IgD-negative memory B cell (primary cell): ENCODE measurements at regions not wholly inside any gene's neighbourhood (a gene's known extent, or its start where the extent isn't known, plus 50 kb on each side); places are given as distances from the start of the nearest gene placed in this dataset.

Experiments used
- H3K27ac Mint-ChIP-seq, 3 donors: one replicate each; pipeline ENCODE4 v1.8.0; 2020 to 2022; ENCODE audit warnings: mild to moderate bottlenecking in 3 of 3, mixed read lengths in 3 of 3, moderate library complexity in 1 of 3
- H3K27me3 Mint-ChIP-seq: one replicate; pipeline ENCODE4 v1.8.0; 2021; ENCODE audit warnings: mixed read lengths
- H3K36me3 Mint-ChIP-seq: one replicate; pipeline ENCODE4 v1.8.0; 2020; ENCODE audit warnings: mild to moderate bottlenecking, mixed read lengths
- H3K4me1 Mint-ChIP-seq, 3 donors: one replicate each; pipeline ENCODE4 v1.8.0; 2020 to 2022; ENCODE audit warnings: mixed read lengths in 3 of 3, mild to moderate bottlenecking in 1 of 3
- H3K4me3 Mint-ChIP-seq, 4 donors: one replicate each; pipeline ENCODE4 v1.8.0; 2020 to 2022; ENCODE audit warnings: mild to moderate bottlenecking in 4 of 4, mixed read lengths in 4 of 4, moderate library complexity in 3 of 4
- H3K9me3 Mint-ChIP-seq, 3 donors: one replicate each; pipeline ENCODE4 v1.8.0; 2020 to 2021; ENCODE audit warnings: mixed read lengths in 3 of 3, mild to moderate bottlenecking in 1 of 3

DNA sequence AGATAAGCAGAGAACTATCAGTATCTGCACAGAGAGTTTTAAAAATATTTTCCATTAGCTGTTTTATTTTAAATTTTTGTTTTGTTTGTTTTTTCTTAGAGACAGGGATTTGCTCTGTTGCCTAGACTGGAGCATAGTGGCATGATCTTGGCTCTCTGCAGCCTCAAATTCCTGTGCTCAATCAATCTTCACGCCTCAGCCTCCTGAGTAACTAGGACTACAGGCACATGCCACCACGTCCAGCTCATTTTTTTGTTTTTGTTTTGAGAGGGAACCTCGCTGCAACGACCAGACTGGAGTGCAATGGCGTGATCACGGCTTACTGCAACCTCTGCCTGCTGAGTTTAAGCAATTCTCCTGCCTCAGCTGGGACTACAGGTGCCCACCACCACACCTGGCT is 138.2 kb upstream of the LPAR1 start:
- Mint-ChIP-seq H3K4me1 (no peaks in the 10 kb centered on the region), H3K9me3 (peaks cover 0 to 7% (median 4%) of the 10 kb centered on the region in 3 donors), H3K4me3 (no peak overlapping the region), H3K36me3 (no peaks in the 10 kb centered on the region), H3K27ac (no peak overlapping the region), H3K27me3 (no peaks in the 10 kb centered on the region)

- no peak overlapping the region for H3K27ac Mint-ChIP-seq
- H3K27me3 Mint-ChIP-seq: no peaks in the 10 kb centered on the region
- H3K36me3 Mint-ChIP-seq: no peaks in the 10 kb centered on the region
- H3K9me3 Mint-ChIP-seq: peaks cover 0 to 9% (median 4%) of the 10 kb centered on the region in 3 donors
- H3K4me1 Mint-ChIP-seq: no peaks in the 10 kb centered on the region
- no peak overlapping the region for H3K4me3 Mint-ChIP-seq
These were observed 137.1 kb upstream of the LPAR1 start for GRCh38 chr9:111175350-111175749.

- Mint-ChIP-seq H3K4me1 (no peaks in the 10 kb centered on the region), H3K36me3 (peaks cover 2% of the 10 kb centered on the region), H3K4me3 (no peak overlapping the region), H3K9me3 (peaks cover 0 to 15% (median 13%) of the 10 kb centered on the region in 3 donors), H3K27ac (no peak overlapping the region), H3K27me3 (no peaks in the 10 kb centered on the region)
These were observed 129.1 kb upstream of the LPAR1 start for GRCh38 chr9:111167341-111167740.

DNA sequence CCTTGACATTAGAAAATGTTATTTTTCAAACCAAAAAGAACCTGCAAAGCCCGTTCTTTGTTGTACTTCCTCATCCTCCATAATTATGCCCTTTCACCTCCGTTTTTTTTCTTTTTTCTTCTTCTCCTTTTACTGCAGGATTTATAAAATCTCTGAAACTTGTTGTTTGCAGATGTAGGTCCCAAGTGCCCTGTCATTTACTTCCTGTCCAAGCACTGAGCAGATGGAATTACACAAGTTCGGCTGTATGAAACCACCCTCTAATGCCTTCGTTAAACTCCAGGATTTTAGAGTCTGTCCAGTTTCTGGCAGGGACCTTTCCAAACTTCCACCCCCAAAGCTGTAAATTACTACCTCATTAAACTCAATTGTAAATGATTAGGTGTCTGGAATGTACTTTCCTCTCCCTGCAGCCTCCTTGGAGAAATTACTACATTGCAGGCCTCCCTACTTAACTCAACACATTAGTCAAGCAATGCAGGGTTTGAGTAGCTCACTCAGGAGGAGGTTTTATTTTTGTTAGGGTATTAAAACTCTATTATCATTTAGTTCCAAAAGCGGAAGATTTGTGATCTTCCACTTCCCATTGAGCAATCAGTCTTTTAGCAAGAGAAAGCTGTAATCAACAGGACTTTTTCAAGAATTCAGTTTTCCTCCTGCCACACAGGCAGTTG is 125.6 kb upstream of the LPAR1 start:
- no peaks in the 10 kb centered on the region for H3K4me1 Mint-ChIP-seq
- H3K36me3 Mint-ChIP-seq: peaks cover 2% of the 10 kb centered on the region
- no peak overlapping the region for H3K4me3 Mint-ChIP-seq
- H3K27ac Mint-ChIP-seq: no peak overlapping the region
- H3K27me3 Mint-ChIP-seq: no peaks in the 10 kb centered on the region
- H3K9me3 Mint-ChIP-seq: peaks cover 2 to 13% (median 12%) of the 10 kb centered on the region in 3 donors

DNA sequence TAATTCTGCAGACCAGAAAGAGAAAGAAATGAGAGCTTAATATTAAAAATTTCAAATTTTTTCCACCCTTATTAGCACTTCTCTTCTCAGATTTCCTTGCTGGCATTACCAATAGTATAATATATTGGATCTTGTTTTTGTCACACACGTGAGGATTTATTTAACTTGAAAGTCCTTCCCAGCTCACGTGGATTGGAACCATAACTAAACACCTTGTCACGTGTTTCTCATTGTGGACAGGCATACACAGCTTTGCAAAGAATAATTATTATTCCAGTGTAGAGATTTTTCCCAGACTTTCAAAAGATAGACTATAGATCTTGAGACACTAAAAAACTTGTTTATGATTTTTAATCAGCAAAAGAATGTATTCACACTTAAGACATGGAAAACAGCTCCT is 123.8 kb upstream of the LPAR1 start:
- H3K27me3 Mint-ChIP-seq: no peaks in the 10 kb centered on the region
- no peak overlapping the region for H3K4me3 Mint-ChIP-seq
- no peaks in the 10 kb centered on the region for H3K4me1 Mint-ChIP-seq
- no peaks in the 10 kb centered on the region for H3K36me3 Mint-ChIP-seq
- no peak overlapping the region for H3K27ac Mint-ChIP-seq
- H3K9me3 Mint-ChIP-seq: peaks cover 2 to 5% (median 3%) of the 10 kb centered on the region in 3 donors

DNA sequence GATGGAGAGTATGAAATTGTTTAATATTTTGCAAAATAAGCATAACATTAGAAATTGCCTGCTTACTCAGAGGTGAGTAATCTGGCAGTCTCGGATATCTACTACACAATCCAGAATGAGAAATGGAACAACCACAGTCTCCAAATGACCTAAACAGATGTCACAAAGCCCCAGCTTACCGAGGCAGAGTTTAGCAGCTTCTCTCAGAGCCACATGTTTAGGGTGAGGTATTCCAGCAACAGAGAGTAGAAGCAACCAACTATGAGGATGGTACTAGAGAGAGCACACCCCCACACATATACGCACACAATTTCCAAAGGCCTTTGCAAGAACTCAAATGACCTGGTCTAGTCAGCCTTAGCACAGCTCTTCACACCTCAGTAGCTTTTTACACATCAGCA is 122.7 kb upstream of the LPAR1 start:
- H3K27me3 Mint-ChIP-seq: no peaks in the 10 kb centered on the region
- no peaks in the 10 kb centered on the region for H3K36me3 Mint-ChIP-seq
- no peak overlapping the region for H3K27ac Mint-ChIP-seq
- peaks cover 0 to 3% (median 2%) of the 10 kb centered on the region in 3 donors for H3K9me3 Mint-ChIP-seq
- H3K4me3 Mint-ChIP-seq: no peak overlapping the region
- H3K4me1 Mint-ChIP-seq: no peaks in the 10 kb centered on the region

GRCh38 chr9:111158999-111159398 is 120.7 kb upstream of the LPAR1 start:
- H3K4me1 Mint-ChIP-seq: no peaks in the 10 kb centered on the region
- no peak overlapping the region for H3K27ac Mint-ChIP-seq
- H3K27me3 Mint-ChIP-seq: no peaks in the 10 kb centered on the region
- H3K9me3 Mint-ChIP-seq: peaks cover 0 to 2% (median 1%) of the 10 kb centered on the region in 3 donors
- H3K4me3 Mint-ChIP-seq: no peak overlapping the region
- no peaks in the 10 kb centered on the region for H3K36me3 Mint-ChIP-seq

DNA sequence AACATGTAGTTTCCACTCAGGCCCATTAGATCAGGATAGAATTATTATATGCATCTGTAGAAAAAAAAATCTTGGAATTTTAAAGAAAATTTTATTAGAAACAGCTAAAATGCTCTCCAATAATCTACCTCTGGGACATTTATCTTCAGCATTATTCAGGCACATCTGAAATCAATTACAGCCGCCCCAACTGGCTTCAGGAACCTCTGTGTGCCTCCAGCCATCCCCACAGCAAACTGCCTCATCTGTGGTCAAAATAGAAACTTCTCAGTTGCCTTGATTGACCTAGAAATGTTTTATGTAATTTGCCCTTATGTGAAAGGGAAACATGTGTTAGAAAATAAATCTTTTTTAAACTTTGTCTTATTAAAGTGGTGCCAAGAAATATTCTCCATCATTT is 120.1 kb upstream of the LPAR1 start:
- H3K36me3 Mint-ChIP-seq: no peaks in the 10 kb centered on the region
- no peaks in the 10 kb centered on the region for H3K4me1 Mint-ChIP-seq
- no peak overlapping the region for H3K4me3 Mint-ChIP-seq
- H3K27ac Mint-ChIP-seq: no peak overlapping the region
- no peaks in the 10 kb centered on the region for H3K27me3 Mint-ChIP-seq
- H3K9me3 Mint-ChIP-seq: peaks cover 0 to 2% (median 0%) of the 10 kb centered on the region in 3 donors

DNA sequence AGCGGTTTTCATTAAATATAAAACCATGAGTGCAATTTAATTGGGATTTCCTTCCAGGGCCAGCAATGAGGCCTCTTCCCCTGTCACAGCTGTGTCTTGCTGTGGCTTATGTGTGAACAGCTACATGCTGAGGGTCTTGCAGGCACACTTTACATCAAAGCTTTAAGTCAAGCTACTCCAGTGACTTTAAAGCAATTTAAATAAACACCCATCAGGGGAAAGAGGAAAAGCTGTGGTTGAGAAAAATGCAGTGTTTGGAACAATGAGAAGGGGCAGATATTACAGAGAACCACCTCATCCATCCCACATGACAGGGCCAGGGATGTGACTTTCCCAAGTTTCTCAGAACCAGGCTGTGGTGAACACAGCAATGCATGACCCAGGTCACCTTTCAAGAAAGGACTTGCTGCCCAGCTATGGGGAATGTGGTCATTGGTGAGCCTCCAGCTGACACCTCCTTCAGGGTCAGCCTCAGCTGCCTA is 115.9 kb upstream of the LPAR1 start:
- H3K4me3 Mint-ChIP-seq: no peak overlapping the region
- H3K4me1 Mint-ChIP-seq: no peaks in the 10 kb centered on the region
- no peaks in the 10 kb centered on the region for H3K9me3 Mint-ChIP-seq
- no peaks in the 10 kb centered on the region for H3K27me3 Mint-ChIP-seq
- no peak overlapping the region for H3K27ac Mint-ChIP-seq
- no peaks in the 10 kb centered on the region for H3K36me3 Mint-ChIP-seq

DNA sequence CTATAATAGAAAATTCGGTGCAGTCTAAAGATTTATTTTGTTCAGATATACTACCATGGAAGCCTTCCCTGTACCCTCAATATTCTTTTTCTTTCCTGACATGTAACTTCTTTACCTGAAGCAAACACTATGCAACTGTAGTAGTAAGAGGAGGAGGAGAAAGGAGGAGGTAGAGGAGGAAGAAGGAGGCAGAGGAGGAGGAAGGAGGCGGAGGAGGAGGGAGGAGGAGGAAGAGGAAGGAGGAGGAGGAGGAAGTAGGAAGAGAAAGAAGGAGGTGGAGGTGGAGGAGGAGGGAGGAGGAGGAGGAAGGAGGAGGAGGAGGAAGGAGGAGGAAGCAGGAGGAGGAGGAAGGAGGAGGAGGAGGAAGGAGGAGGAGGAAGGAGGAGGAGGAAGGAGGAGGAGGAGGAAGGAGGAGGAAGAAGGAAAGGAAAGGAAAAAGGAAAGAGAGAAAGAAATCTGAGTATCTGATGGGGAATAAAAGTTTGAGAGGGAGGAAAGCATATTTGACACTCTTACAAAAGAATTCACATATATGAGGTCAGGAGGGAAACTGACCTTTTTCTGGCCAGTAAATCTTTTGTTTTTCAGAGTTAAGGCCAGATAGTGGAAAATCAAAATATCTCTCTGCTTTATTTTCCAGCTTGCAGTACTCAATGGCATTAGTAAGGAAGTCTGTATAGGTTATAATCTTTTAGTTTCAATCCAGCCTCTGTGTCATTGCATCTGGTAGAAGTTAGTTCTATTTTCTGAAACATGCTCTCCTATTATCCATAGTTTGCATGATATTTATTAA is 114.5 kb upstream of the LPAR1 start:
- no peak overlapping the region for H3K4me3 Mint-ChIP-seq
- H3K4me1 Mint-ChIP-seq: peaks cover 0 to 1% (median 0%) of the 10 kb centered on the region in 3 donors
- H3K9me3 Mint-ChIP-seq: no peaks in the 10 kb centered on the region
- no peaks in the 10 kb centered on the region for H3K27me3 Mint-ChIP-seq
- H3K27ac Mint-ChIP-seq: no peak overlapping the region
- no peaks in the 10 kb centered on the region for H3K36me3 Mint-ChIP-seq

- Mint-ChIP-seq H3K4me3 (no peak overlapping the region), H3K27me3 (no peaks in the 10 kb centered on the region), H3K9me3 (no peaks in the 10 kb centered on the region), H3K36me3 (no peaks in the 10 kb centered on the region), H3K27ac (no peak overlapping the region), H3K4me1 (peaks cover 0 to 1% (median 0%) of the 10 kb centered on the region in 3 donors)
These were observed 113.3 kb upstream of the LPAR1 start for GRCh38 chr9:111151537-111151936.

GRCh38 chr9:111150181-111150580 is 111.9 kb upstream of the LPAR1 start:
- peaks cover 0 to 1% (median 0%) of the 10 kb centered on the region in 3 donors for H3K4me1 Mint-ChIP-seq

GRCh38 chr9:111149018-111149759 is 110.9 kb upstream of the LPAR1 start:
- no peaks in the 10 kb centered on the region for H3K36me3 Mint-ChIP-seq
- peaks cover 0 to 1% (median 0%) of the 10 kb centered on the region in 3 donors for H3K4me1 Mint-ChIP-seq
- H3K27me3 Mint-ChIP-seq: no peaks in the 10 kb centered on the region
- H3K9me3 Mint-ChIP-seq: no peaks in the 10 kb centered on the region
- H3K4me3 Mint-ChIP-seq: no peak overlapping the region
- H3K27ac Mint-ChIP-seq: no peak overlapping the region

More at GRCh38 chr9:111150181-111150580, 111.9 kb upstream of the LPAR1 start:
- no peak overlapping the region for H3K27ac Mint-ChIP-seq
- H3K4me3 Mint-ChIP-seq: no peak overlapping the region
- no peaks in the 10 kb centered on the region for H3K27me3 Mint-ChIP-seq
- no peaks in the 10 kb centered on the region for H3K36me3 Mint-ChIP-seq
- no peaks in the 10 kb centered on the region for H3K9me3 Mint-ChIP-seq

GRCh38 chr9:111148052-111149017 is 110.1 kb upstream of the LPAR1 start:
- Mint-ChIP-seq H3K9me3 (no peaks in the 10 kb centered on the region), H3K36me3 (no peaks in the 10 kb centered on the region), H3K4me3 (no peak overlapping the region), H3K27ac (no peak overlapping the region), H3K4me1 (peaks cover 0 to 1% (median 0%) of the 10 kb centered on the region in 3 donors), H3K27me3 (no peaks in the 10 kb centered on the region)
